Gastroesophageal sphincter (tissue), 3 donors: ENCODE measurements at regions not wholly inside any gene's neighbourhood (a gene's known extent, or its start where the extent isn't known, plus 50 kb on each side); places are given as distances from the start of the nearest gene placed in this dataset.

Experiments used
- CTCF ChIP-seq, 4 experiments: fragments of 200-600 bp in 2 of 4; fragments of 450-650 bp in 2 of 4; sonication (generic) in 1 of 4; IDR thresholded peaks; one replicate each; pipeline ENCODE4 v1.5.1; 2017 to 2019; ENCODE audit warnings: antibody characterized with exemption in 4 of 4, mild to moderate bottlenecking in 2 of 4, moderate library complexity in 2 of 4
- POLR2AphosphoS5 ChIP-seq: sonication (generic); formaldehyde crosslinking; IDR thresholded peaks from one replicate; pipeline ENCODE4 v1.6.1; 2017; ENCODE audit warnings: antibody characterized with exemption

- TF ChIP-seq CTCF (IDR thresholded peaks at IDR 0.05) (no peak), POLR2AphosphoS5 (no peak)
These were observed 594.3 kb upstream of the KLF4 start for GRCh38 chr9:108083796-108084352.
